Body of pancreas (tissue), 4 donors: ENCODE measurements at regions not wholly inside any gene's neighbourhood (a gene's known extent, or its start where the extent isn't known, plus 50 kb on each side); places are given as distances from the start of the nearest gene placed in this dataset.

ENCODE experiments used
- CTCF ChIP-seq, 7 experiments: fragments of 450-650 bp in 4 of 7; fragments of 200-600 bp in 3 of 7; sonication (generic) in 3 of 7; IDR thresholded peaks; one replicate each; pipeline ENCODE4 v1.5.1; 2016 to 2019; ENCODE audit warnings: antibody characterized with exemption in 7 of 7
- POLR2A ChIP-seq, 3 donors: fragments of 450-650 bp; IDR thresholded peaks; one replicate each; pipeline ENCODE4 v1.6.1; 2016; ENCODE audit warnings: antibody characterized with exemption in 3 of 3, mild to moderate bottlenecking in 2 of 3

GRCh38 chr3:156044634-156044975, 75.8 kb upstream of the KCNAB1 start:
- TF ChIP-seq CTCF (IDR thresholded peaks at IDR 0.05) (no peak), POLR2A (IDR thresholded peaks at IDR 0.05) (no peak)
